MM.1S (cell line): ENCODE measurements at regions not wholly inside any gene's neighbourhood (a gene's known extent, or its start where the extent isn't known, plus 50 kb on each side); places are given as distances from the start of the nearest gene placed in this dataset.

ENCODE experiments used
- DNase-seq: peaks from one replicate; pipeline ENCODE4 v3.0.0-alpha.2; 2015
- H2AFZ ChIP-seq: fragments of 300-600 bp; sonication (generic); 2 replicates; pipeline ENCODE4 v1.6.0; 2016; ENCODE audit warnings: antibody characterized with exemption, low read length
- H3F3A ChIP-seq: fragments of 300-600 bp; sonication (generic); 2 replicates; pipeline ENCODE4 v1.6.1; 2016; ENCODE audit warnings: mild to moderate bottlenecking, antibody characterized with exemption, low read length, moderate library complexity, mixed read lengths; ENCODE audit not compliant: insufficient read depth
- H3K27ac ChIP-seq: fragments of 300-600 bp; sonication (generic); 2 replicates; pipeline ENCODE4 v1.5.1; 2016; ENCODE audit warnings: mild to moderate bottlenecking, low read length
- H3K27me3 ChIP-seq: fragments of 300-600 bp; sonication (generic); replicated peaks from 2 replicates; pipeline ENCODE4 v1.6.0; 2016; ENCODE audit warnings: low read length; ENCODE audit not compliant: insufficient read depth
- H3K36me3 ChIP-seq: fragments of 300-600 bp; sonication (generic); replicated peaks from 2 replicates; pipeline ENCODE4 v1.6.1; 2016; ENCODE audit warnings: mild to moderate bottlenecking, low read length, mixed read lengths; ENCODE audit not compliant: insufficient read depth
- H3K4me1 ChIP-seq: fragments of 300-600 bp; sonication (generic); 2 replicates; pipeline ENCODE4 v1.6.1; 2016; ENCODE audit warnings: low read length, mixed read lengths
- H3K4me2 ChIP-seq: fragments of 300-600 bp; sonication (generic); 2 replicates; pipeline ENCODE4 v1.6.0; 2016; ENCODE audit warnings: low read depth, low read length
- H3K4me3 ChIP-seq: fragments of 300-600 bp; sonication (generic); 2 replicates; pipeline ENCODE4 v1.5.1; 2016; ENCODE audit warnings: low read length, mixed read lengths
- H3K79me2 ChIP-seq: fragments of 300-600 bp; sonication (generic); 2 replicates; pipeline ENCODE4 v1.6.1; 2016; ENCODE audit warnings: mixed run types, low read length, mixed read lengths
- H3K9ac ChIP-seq: fragments of 300-600 bp; sonication (generic); 2 replicates; pipeline ENCODE4 v1.6.1; 2016; ENCODE audit warnings: low read length, mixed read lengths
- H3K9me2 ChIP-seq: fragments of 300-600 bp; sonication (generic); replicated peaks from 2 replicates; pipeline ENCODE4 v1.6.1; 2016; ENCODE audit warnings: mild to moderate bottlenecking, low read length, mixed read lengths; ENCODE audit not compliant: insufficient read depth
- H3K9me3 ChIP-seq: fragments of 300-600 bp; sonication (generic); replicated peaks from 2 replicates; pipeline ENCODE4 v1.6.1; 2016; ENCODE audit warnings: mild to moderate bottlenecking, low read length, mixed read lengths; ENCODE audit not compliant: insufficient read depth
- H4K20me1 ChIP-seq: fragments of 300-600 bp; sonication (generic); 2 replicates; pipeline ENCODE4 v1.6.1; 2016; ENCODE audit warnings: mild to moderate bottlenecking, low read length, moderate library complexity, mixed read lengths; ENCODE audit not compliant: insufficient read depth
- CTCF ChIP-seq: fragments of 300-600 bp; sonication (generic); IDR thresholded peaks from 2 replicates; pipeline ENCODE4 v1.5.1; 2016; ENCODE audit warnings: antibody characterized with exemption, low read length, mixed read lengths
- EZH2 ChIP-seq: fragments of 300-600 bp; sonication (generic); optimal IDR thresholded peaks from 2 replicates; pipeline ENCODE3; 2017; ENCODE audit warnings: low read depth, mild to moderate bottlenecking, antibody characterized with exemption, low read length, mixed read lengths
- EZH2phosphoT487 ChIP-seq: fragments of 300-600 bp; sonication (generic); IDR thresholded peaks from 2 replicates; pipeline ENCODE4 v1.6.1; 2018; ENCODE audit warnings: antibody characterized with exemption, low read length

- H3K9me2 ChIP-seq = no peaks in the 10 kb centered on the region
- no peak overlapping the region for H3K4me2 ChIP-seq
- H3K9me3 ChIP-seq = no peaks in the 10 kb centered on the region
- no peaks in the 10 kb centered on the region for H4K20me1 ChIP-seq
- no peak for DNase-seq
- H3F3A ChIP-seq = no peaks in the 10 kb centered on the region
- no peaks in the 10 kb centered on the region for H3K79me2 ChIP-seq
- H3K36me3 ChIP-seq = no peaks in the 10 kb centered on the region
- H3K4me1 ChIP-seq = no peaks in the 10 kb centered on the region
- H3K27ac ChIP-seq = no peak overlapping the region
- TF ChIP-seq EZH2phosphoT487 (no peak), CTCF (no peak), EZH2 (no peak)
- no peak overlapping the region for H3K9ac ChIP-seq
- no peak overlapping the region for H3K4me3 ChIP-seq
- H3K27me3 ChIP-seq = no peaks in the 10 kb centered on the region
- H2AFZ ChIP-seq = no peak overlapping the region
Measured at GRCh38 chr9:96067600-96067999, 192.1 kb downstream of the ERCC6L2 start.

- no peak overlapping the region for H3K9ac ChIP-seq
Measured at GRCh38 chr9:96067004-96067403, 191.5 kb downstream of the ERCC6L2 start.

GRCh38 chr9:96065482-96066251 lies 190.2 kb downstream of the ERCC6L2 start:
- Histone ChIP-seq H3K27me3 (no peaks in the 10 kb centered on the region), H3K9ac (no peak overlapping the region), H3F3A (no peaks in the 10 kb centered on the region), H3K4me1 (no peaks in the 10 kb centered on the region), H3K4me3 (no peak overlapping the region), H3K36me3 (no peaks in the 10 kb centered on the region), H4K20me1 (no peaks in the 10 kb centered on the region), H3K79me2 (no peaks in the 10 kb centered on the region), H3K27ac (no peak overlapping the region), H2AFZ (no peak overlapping the region), H3K4me2 (no peak overlapping the region), H3K9me3 (no peaks in the 10 kb centered on the region), H3K9me2 (no peaks in the 10 kb centered on the region)
- TF ChIP-seq EZH2 = no peak
- no peak for TF ChIP-seq EZH2phosphoT487
- TF ChIP-seq CTCF = no peak
- DNase-seq = no peak

More at GRCh38 chr9:96067004-96067403, 191.5 kb downstream of the ERCC6L2 start:
- Histone ChIP-seq H3K4me1 (no peaks in the 10 kb centered on the region), H3K9me3 (no peaks in the 10 kb centered on the region), H3K27me3 (no peaks in the 10 kb centered on the region), H3K79me2 (no peaks in the 10 kb centered on the region), H3F3A (no peaks in the 10 kb centered on the region), H4K20me1 (no peaks in the 10 kb centered on the region), H3K36me3 (no peaks in the 10 kb centered on the region), H3K4me2 (no peak overlapping the region), H3K4me3 (no peak overlapping the region), H3K9me2 (no peaks in the 10 kb centered on the region), H3K27ac (no peak overlapping the region), H2AFZ (no peak overlapping the region)
- no peak for DNase-seq
- no peak for TF ChIP-seq CTCF
- TF ChIP-seq EZH2 = no peak
- no peak for TF ChIP-seq EZH2phosphoT487
